ENCODE measurements at regions not wholly inside any gene's neighbourhood (a gene's known extent, or its start where the extent isn't known, plus 50 kb on each side); places are given as distances from the start of the nearest gene placed in this dataset.

GRCh38 chr2:138243372-138243771 is 258.2 kb upstream of the SPOPL start (continued):
- TF ChIP-seq REST (IDR thresholded peaks at IDR 0.05; ENCODE audit: unreplicated experiment): no peak

GRCh38 chr2:138244501-138244925 is 257.1 kb upstream of the SPOPL start:
- H4K20me1 ChIP-seq (replicated peaks; ENCODE audit: insufficient read depth): no peaks in the 10 kb centered on the region
- H3K4me1 ChIP-seq (ENCODE audit: insufficient read depth): no peaks in the 10 kb centered on the region
- no peaks in the 10 kb centered on the region for H3K27me3 ChIP-seq (ENCODE audit: insufficient read depth)
- no peaks in the 10 kb centered on the region for H3F3A ChIP-seq (replicated peaks; ENCODE audit: low read depth)
- no peak overlapping the region for H3K27ac ChIP-seq (ENCODE audit: low read depth)
- peaks cover 9% of the 10 kb centered on the region; the same call in 1 of the 2 replicates for H3K9me2 ChIP-seq (ENCODE audit: insufficient read depth)
- H3K4me1 Mint-ChIP-seq: no peaks in the 10 kb centered on the region
- no peaks in the 10 kb centered on the region for H3K9me3 Mint-ChIP-seq
- H3K79me2 ChIP-seq (replicated peaks; ENCODE audit: insufficient read depth): no peaks in the 10 kb centered on the region
- no peaks in the 10 kb centered on the region for H3K36me3 ChIP-seq (ENCODE audit: insufficient read depth)
- H3K36me3 Mint-ChIP-seq (ENCODE audit: low read depth): no peaks in the 10 kb centered on the region
- H3K4me2 ChIP-seq: no peak overlapping the region
- no peak overlapping the region for H3K4me3 ChIP-seq
- TF ChIP-seq JUNB (IDR thresholded peaks at IDR 0.05; ENCODE audit: unreplicated experiment): no peak
- no peak for TF ChIP-seq ETS1 (IDR thresholded peaks at IDR 0.05)
- TF ChIP-seq REST (IDR thresholded peaks at IDR 0.05; ENCODE audit: unreplicated experiment): no peak
- TF ChIP-seq ZNF331 (CRISPR knock-in tag; IDR thresholded peaks at IDR 0.05; ENCODE audit: low read depth): no peak
- no peak for TF ChIP-seq ZNF462 (CRISPR knock-in tag; IDR thresholded peaks at IDR 0.05)
- no peak for TF ChIP-seq EZH2phosphoT487 (IDR thresholded peaks at IDR 0.05; ENCODE audit: unreplicated experiment)
- no peak for TF ChIP-seq EZH2 (IDR thresholded peaks at IDR 0.05; ENCODE audit: low read depth, unreplicated experiment)
- TF ChIP-seq STAT1 (IDR thresholded peaks at IDR 0.05; ENCODE audit: unreplicated experiment): no peak
- TF ChIP-seq ZNF114 (CRISPR knock-in tag; IDR thresholded peaks at IDR 0.05): no peak
- H3K4me3 Mint-ChIP-seq: no peak overlapping the region
- no peak for DNase-seq (ENCODE audit: low spot score)
- H2AFZ ChIP-seq: no peak overlapping the region
- no peaks in the 10 kb centered on the region for H3K27me3 Mint-ChIP-seq (ENCODE audit: insufficient read depth, low read depth, poor library complexity)
- no peak for ATAC-seq
- no peak overlapping the region for H3K27ac Mint-ChIP-seq

Data from GM23338 (cell line).